GM21526 (cell line): ENCODE measurements at regions not wholly inside any gene's neighbourhood (a gene's known extent, or its start where the extent isn't known, plus 50 kb on each side); places are given as distances from the start of the nearest gene placed in this dataset.
A peak's percentile ranks its signal among the peaks of the same experiment; 100 is the strongest.
"Not testable (repeated sequence)": the region's sequence is repeated elsewhere in the genome, so short reads cannot be mapped to it uniquely, and the experiment has no call there.

Experiments
- ATAC-seq: cut with Tn5 transposase; IDR thresholded peaks from one replicate; pipeline ENCODE4 v1.9.1; 2021; ENCODE audit warnings: moderate library complexity; ENCODE audit not compliant: unreplicated experiment, low FRiP score

DNA sequence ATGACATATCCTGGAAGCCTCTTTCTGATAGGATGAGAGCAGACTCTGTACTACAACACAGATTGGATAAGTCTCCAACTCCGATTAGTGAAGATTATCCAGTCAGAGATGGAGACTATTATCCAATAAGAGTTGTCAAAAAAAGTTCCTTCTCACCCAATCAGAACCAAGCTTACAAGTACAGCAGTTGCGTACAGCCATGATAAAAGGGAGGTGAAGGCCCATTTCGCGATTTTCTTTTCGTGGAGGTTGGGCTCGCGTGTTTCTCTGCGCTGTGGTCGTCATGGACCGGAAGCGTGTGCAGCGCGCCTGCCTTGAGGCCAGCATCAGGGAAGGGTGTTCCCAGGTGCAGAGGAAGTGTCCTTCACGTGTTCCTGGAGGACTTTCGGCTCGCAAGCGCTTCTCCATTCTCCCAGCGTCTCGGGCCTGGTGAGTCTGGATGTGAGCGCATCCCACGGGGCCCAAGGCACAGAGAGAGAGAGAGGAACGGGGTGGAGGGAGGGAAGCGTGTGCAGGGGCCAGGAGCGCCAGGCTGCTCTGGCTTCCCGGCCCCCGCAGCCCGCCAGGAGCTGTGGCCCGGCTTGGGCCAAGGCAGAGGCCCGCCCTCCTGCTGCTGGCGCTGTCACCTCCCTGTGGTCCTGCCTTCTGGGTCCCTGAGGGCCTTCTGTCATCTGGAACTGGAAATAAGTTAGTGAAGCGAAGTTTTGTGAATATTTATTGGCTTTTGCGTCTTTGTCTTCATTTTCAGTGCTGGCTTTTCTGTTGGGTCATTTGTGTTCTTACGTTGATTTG lies 53.9 kb downstream of the CDRT15L2 start:
- ATAC-seq, result not testable (repeated sequence)

DNA sequence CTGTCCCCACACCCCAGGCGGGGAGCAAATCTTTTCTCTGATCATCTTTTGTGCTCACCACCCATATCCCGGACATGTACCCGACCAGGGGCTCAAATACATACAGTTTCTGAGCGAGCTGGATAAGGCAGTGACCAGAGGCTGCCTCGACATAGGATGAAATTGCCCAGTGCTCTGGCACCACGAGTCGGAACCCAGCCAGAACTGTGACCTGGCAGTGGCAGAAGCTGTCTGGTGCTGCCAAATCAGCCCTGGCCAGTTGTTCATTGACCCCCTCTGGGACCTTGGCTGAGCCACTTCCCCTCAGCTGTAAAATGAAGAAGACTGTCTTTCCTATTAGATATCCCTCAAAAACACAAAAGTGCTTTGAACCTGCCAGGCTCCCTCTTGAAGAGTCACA lies 60.6 kb downstream of the CDRT15L2 start:
- not testable (repeated sequence) for ATAC-seq

DNA sequence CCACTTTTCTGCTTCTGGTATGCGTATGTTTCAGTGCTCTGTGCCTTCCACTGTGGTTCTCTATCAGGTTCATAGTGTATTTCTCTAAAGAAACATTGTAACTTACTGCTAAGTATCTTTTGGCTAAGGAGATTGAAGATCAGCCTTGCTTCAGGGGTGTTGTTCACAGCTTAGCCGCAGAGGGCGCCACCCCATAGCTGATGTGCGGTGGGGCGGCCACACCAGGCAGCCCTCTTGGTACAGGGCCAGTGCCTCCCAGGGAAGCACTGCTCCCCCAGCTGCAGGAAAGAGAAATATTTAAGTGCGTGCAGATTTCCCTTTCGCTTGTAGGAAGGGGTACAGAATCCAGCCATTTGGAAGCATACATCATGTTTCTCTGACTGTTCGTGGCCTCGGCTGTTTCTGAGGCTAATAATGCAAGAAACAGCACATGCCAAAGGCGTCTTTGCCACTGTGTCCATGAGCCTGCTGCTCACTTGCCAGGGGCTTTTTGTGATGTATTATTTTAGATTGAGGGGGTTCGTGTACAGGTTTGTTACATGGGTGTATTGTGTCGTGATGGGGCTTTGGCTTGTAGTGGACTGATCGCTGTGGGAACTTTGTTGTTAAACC lies 67.2 kb downstream of the CDRT15L2 start:
- ATAC-seq, result not testable (repeated sequence)

DNA sequence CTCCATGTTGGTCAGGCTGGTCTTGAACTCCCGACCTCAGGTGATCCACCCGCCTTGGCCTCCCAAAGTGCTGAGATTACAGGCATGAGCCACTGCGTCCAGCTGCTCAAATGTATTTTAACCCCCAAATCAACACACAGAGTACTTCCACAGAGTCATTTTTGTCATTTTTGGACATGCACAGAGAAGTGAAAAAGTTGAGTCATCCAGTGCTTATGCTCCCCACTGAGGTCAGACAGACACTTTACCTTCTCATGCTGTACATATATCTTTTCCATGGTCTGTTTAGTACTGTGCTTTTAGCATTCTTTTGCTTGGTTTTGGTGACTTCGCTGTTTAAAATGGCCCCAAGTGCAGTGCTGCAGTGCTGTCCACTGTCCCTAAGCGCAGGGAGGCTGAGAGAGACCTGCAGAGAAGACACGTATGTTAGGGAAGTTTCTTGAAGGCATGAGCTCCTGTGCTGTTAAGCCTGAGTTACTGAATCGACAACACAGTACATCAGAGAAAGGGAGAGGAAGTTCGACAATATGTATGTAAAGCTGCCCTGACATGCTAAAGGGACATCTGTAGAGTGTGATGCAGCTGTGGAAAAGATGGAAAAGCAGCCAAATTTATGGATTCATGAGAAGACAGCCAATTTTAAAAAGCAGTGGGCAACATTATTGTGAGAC lies 69.7 kb downstream of the CDRT15L2 start:
- peak; percentile 82 for ATAC-seq

DNA sequence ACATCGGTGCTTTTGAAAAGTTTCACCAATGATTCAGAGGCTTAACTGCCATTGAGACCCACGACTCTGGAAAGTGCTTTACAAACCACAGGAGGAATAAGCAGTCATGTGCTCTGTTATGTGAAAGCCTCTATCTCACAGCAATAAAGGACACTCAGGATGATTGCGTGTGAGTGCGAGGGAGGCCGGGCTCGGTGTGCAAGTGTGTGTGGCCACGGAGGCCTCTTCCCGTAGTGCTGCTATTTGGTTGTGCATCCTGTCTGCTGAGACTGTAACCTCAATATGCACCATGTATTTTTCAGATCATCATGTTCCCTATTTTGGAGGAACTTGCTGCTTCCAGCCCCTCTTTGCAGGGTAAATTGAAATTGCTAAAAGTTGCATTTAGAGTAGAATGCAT lies 71.5 kb downstream of the CDRT15L2 start:
- ATAC-seq, result not testable (repeated sequence)

DNA sequence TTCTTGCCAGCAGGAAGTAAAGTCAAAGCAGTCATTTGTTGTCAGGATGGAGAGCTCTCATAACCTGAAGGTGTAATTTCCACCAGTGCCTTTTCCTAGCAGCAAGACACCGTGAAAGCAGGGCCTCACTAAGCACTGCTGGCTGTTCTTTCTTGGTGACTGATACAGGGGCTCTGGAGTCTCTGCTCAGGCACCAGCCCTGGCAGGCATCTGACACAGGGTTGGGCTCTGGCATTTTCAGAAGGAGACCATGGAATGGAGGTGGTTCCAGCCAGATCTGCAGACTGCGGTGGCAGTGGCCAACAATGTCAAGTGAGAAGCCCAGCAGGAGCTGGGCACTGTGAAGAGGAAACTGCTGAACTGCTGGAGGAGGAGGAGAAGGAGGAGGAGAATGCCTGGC lies 72.2 kb downstream of the CDRT15L2 start:
- not testable (repeated sequence) for ATAC-seq

DNA sequence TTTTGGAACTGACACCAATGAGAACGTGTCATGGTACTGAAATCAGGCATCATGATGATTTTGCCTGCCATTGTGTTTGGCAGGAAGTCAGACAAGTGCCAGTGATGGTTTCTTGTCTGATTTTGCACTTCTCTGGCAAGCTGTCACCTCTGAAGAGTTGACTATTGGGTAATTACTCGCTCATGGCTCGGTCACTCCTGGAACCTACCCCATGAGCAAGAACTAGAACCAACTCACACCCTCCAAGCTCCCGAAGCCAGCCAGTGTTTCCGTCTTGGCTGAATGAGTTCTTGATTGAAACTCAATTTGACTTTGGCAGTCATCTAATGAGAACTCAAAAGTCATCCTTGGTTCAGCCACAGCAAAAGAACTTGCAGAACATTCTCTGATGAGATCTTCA lies 73.9 kb downstream of the CDRT15L2 start:
- ATAC-seq, result not testable (repeated sequence)

DNA sequence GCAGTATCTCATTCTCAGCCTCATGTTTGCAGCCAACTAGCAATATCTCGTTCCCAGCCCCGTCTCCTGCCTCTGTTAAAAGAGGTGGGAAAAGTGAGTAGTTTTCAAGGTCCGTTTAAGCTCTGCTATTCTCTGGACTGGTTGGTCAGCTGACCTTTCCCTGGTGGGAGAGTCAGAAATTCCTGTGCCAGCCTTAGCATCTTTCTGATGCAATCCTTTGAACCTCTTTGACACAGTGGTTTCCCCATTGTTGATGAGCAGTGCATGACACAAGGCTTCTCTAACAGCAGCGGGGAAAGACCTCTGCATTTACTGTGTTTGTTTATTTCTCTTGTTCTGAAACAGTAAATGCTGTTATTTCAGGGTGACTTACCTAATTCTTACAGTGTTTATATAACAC lies 74.6 kb downstream of the CDRT15L2 start:
- not testable (repeated sequence) for ATAC-seq

DNA sequence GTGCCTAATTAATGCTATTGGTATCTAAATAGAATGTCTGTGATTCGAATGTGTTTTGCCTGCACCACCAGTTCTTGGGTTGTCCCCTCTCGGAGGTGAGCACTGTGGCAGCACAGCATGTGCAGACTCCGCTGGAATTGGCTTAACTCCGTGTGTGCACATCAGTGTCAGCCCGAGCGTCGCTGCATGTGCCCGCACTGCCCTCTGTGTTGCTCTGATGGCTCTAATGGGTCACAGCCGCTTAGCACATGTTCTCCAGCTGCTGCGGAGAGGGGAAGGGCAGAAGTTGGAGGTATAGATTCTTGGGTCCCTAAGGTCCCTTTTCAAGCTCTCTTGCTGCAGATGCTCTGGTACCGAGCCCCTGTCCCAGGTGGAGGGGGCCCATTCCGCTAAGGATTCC lies 75.1 kb downstream of the CDRT15L2 start:
- not testable (repeated sequence) for ATAC-seq

DNA sequence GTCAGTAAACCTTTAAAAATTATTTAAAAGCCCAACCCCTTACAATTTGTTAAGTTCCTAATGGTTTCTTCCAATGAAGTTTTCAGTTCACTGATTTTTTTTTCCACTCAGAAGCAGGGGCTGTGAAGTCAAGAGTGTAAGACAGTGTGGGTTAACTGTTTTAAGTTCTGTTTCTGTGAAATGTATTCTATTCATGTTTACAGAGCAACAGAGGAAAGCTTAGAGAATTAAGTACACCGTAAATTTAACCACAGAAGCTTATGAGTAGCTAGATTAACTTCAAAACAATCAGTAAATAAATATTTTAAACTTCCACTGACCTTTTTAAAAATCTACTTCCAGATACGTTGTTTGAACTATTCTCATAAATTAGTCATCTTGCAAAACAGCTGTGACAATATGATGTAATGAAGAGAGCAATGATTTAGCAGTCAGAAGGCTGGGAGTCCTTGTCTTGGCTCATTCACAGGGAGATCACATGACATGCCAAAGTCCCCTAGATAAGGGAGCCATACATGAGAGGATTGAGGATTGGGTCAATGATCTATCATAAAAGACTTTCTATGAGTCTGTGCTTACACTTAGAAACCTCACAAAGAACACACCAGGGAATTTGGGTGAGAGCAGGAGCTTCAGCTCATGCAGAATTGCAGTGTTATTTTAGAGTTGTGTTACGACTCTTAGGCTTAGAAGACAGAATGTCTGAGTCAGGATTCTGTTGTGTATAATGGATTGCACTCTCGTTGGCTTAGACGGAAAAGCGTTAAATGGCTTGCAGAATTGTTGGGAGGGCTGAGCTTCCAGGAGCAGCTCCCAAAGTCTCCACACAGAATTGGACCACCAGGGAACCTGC lies 85.8 kb downstream of the CDRT15L2 start:
- ATAC-seq, result not testable (repeated sequence)

DNA sequence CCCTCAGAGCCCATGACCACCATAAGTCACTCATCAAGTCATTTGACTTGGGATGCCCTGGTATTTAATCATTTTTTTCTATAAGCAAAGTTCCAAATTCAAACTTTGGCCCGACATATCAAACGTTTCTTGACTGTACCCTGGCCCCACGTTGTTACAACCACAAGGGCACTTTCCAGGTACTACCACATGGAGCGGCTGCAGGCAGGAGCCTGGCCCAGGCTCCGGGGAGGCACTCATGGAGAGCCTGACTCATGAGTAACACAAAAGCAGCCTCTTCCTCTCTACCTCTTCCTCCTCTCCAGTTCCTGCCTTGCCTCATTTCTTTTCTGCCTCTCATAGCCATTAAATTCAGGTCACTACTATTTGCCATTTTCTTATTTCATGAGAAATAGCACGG lies 87.2 kb downstream of the CDRT15L2 start:
- ATAC-seq, result not testable (repeated sequence)

DNA sequence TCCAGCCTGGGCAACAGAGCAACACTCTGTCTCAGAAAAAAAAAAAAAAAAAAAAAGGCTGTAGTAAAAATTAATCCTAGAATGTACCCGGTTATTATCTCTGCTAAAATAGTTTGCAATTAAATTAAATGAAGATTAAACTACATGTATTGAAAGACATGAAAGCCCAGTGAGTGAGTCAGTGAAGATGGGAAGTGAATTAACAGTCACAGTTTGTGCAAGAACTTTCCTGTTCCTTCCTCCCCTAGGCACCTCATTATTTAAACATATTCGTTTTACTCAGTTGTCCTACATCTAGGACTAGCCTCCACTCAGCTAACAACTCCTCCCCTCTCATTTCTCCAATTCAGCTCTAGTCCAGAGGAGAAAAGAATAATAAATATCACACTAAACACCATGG lies 88.2 kb downstream of the CDRT15L2 start:
- ATAC-seq, result not testable (repeated sequence)

DNA sequence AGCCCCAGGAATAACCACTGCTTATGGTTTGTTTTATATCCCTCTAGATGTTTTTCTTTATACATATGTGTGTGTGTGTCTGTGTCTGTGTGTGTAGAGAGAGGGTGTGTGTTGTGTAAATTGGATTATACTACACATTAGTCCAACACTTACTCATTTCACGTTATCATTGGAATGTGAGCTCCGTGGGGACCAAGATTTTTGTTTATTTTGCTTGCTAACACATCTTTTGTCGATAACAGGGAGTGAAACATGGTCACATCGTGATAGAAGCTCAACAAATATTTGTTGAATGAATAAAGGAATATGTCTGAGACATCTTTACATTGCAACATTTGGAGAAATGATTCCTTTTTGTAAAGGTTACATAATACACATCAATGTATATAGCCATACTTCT lies 88.8 kb downstream of the CDRT15L2 start:
- ATAC-seq, result not testable (repeated sequence)

DNA sequence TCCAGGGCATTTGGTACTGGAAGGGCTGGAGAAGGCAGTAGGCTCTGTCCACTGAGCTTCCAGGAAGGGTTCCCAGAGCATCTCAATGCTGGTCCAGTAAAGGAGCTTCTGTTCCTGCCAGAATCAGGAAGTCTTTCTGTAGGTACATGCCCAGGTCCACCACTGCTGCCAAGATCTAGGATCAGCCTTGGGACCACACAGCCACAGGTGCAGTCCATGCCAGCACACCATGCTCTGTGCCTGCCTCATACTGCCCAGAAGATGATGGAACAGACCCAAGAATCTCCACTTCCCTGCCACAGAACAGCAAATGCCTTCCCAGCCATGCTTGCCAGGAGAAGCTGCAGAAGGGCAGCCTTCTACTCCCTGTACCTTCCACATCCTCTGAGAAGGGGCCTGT lies 89.3 kb downstream of the CDRT15L2 start:
- ATAC-seq, result not testable (repeated sequence)

DNA sequence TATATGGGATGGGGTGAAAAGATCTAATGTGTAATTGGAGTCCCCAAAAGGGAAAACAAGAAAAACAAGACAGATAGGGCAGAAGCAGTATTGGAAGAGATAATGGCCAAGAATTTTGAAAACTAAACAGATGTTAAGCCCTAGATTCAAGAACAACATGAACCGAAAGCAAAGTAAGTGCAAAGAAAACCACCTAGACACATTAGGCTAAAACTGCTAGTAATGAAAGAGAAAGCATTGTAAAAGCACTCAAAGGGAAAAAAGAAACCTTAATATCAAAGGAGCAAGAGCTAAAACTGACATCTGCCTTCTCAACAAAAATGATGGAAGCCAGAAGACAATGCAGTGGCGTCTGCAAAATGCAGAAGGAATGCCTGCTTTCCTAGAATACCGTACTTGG lies 91.0 kb downstream of the CDRT15L2 start:
- not testable (repeated sequence) for ATAC-seq

DNA sequence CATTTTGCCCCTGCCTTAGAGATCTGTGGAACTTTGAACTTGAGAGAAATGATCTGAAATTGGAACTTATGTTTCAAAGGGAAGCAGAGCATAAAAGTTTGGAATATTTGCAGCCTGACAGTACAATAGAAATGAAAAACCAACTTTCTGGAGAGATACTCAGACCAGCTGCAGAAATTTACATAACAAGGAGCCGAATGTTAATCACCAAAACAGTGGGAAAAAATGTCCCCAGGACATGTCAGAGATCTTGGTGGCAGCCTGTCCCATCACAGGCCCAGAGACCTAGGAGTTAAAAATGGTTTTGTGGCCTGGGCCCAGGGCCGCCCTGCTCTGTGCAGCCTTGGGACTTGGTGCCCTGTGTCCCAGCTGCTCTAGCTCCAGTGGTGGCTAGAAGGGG lies 94.8 kb downstream of the CDRT15L2 start:
- ATAC-seq, result not testable (repeated sequence)

DNA sequence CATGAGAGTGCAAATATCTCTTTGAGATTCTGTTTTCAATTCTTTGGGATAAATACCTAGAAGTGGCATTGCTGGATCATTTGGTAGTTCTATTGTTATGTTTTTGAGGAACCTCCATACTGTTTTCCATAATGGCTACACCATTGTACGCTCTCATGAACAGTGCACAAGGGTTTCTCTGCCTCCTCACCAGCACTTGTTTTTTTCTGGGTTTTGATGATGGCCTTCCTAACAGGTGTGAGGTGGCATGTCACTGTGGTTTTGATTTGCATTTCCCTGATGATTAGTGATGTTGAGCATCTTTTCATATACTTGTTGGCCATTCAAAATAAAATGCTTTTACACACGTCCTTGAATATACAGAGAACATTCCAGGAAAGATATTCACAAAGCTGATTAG lies 96.2 kb downstream of the CDRT15L2 start:
- ATAC-seq, result not testable (repeated sequence)

DNA sequence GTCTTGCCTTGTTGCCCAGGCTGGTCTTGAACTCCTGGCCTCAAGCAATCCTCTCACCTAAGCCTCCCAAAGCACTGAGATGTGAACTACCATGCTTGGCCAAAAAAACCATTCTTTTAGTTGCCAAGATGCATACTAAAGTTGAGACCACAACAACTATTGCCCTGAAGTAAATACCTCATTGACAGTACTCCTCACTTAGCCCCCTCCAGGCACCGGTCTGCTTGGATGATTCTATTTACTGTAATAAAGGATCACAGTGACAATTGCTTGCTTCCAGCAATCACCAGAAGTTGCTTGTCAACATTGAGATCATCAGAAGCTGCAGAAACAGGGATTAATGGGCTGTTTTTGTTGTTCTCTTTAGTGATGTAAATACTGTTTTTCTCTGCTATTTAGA lies 97.1 kb downstream of the CDRT15L2 start:
- not testable (repeated sequence) for ATAC-seq

DNA sequence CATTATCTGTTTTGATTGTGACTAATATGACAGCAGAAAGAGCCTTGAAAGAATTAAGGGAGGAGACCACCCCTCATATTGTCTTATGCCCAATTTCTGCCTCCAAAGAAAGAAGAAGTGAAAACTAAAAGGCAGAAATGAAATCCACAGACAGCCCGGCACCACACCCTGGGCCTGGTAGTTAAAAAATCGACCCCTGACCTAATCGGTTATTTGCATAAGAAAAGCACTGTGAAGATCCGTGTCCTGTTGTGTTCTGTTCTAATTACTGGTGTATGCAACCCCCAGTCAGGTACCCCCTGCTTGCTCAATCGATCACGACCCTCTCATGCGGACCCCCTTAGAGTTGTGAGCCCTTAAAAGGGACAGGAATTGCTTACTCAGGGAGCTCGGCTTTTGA lies 97.9 kb downstream of the CDRT15L2 start:
- not testable (repeated sequence) for ATAC-seq

DNA sequence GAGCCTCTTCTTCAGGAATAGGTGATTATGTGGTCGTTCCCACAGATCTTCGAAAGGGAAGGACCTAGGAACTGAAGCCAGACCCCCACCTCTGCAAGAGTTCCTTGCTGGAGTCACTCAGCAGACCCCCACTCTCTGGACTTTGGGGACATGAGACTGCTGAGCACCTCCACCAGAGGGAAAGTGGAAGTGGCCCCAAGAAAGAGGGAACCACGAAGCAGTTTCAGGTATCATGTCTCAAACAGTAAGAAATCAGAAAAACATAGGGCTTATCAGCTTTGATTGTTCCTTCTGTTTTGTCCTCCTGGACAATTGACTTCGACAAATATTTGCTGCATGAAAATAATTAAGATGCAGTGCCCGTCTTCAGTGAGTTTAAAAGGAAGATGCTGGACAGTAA lies 98.9 kb downstream of the CDRT15L2 start:
- not testable (repeated sequence) for ATAC-seq
